GM12865 (cell line): ENCODE measurements at regions not wholly inside any gene's neighbourhood (a gene's known extent, or its start where the extent isn't known, plus 50 kb on each side); places are given as distances from the start of the nearest gene placed in this dataset.

ENCODE experiments used
- DNase-seq: peaks from one replicate; pipeline ENCODE4 v3.0.0; 2010; ENCODE audit warnings: low read depth
- H3K4me3 ChIP-seq: 2 replicates; pipeline ENCODE4 v1.5.1; 2011; ENCODE audit warnings: mild to moderate bottlenecking, low read depth, low read length, control low read depth
- TF ChIP-seq, protein P1 (sequence below): IDR thresholded peaks from 2 replicates; pipeline ENCODE4 v1.5.1; 2011; ENCODE audit warnings: low read length, control low read depth, low read depth, inconsistent platforms; ENCODE audit not compliant: insufficient read depth; ENCODE audit errors: missing control alignments

DNA sequence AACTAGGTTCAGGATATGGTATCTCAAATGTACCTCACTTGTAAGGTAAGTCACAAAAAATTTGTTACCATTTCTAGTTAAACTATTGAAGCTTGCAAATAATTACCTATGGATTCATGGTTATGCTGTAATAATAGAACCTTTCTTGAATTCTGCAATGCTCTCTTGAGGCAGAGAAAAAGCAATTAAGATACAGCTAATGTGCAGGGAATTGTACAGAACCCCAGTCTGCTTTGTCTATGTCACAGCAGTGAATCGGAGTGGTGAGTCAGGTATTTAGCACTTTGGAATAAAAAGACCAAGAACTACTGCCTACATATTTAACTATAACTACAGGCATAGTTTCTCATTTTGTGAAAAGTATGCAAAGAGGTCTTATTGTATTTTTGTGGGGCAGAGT lies 228.7 kb upstream of the GOT2 start:
- TF ChIP-seq, protein P1, sequence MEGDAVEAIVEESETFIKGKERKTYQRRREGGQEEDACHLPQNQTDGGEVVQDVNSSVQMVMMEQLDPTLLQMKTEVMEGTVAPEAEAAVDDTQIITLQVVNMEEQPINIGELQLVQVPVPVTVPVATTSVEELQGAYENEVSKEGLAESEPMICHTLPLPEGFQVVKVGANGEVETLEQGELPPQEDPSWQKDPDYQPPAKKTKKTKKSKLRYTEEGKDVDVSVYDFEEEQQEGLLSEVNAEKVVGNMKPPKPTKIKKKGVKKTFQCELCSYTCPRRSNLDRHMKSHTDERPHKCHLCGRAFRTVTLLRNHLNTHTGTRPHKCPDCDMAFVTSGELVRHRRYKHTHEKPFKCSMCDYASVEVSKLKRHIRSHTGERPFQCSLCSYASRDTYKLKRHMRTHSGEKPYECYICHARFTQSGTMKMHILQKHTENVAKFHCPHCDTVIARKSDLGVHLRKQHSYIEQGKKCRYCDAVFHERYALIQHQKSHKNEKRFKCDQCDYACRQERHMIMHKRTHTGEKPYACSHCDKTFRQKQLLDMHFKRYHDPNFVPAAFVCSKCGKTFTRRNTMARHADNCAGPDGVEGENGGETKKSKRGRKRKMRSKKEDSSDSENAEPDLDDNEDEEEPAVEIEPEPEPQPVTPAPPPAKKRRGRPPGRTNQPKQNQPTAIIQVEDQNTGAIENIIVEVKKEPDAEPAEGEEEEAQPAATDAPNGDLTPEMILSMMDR: no peak
- DNase-seq: no peak
- no peak overlapping the region for H3K4me3 ChIP-seq

DNA sequence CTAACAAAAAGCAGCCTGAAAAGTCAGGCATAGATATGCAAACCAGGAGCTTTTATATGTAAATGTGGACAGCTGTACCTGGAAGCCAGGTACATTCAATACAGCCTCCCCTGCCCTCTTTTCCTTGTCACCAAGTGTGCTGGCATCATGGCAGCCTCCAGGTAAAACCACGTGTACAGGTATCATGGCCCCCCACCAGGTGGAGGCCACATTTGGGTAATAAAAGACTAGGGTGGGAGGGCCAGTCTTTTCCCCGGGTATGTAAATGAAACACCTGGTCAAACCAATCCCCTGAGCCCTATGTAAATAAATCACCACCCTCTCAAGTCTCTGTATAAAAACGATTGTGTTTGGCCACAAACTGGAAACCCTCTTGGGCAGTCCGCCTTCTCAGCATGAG lies 226.4 kb upstream of the GOT2 start:
- no peak for DNase-seq
- TF ChIP-seq, protein P1: no peak
- no peak overlapping the region for H3K4me3 ChIP-seq

DNA sequence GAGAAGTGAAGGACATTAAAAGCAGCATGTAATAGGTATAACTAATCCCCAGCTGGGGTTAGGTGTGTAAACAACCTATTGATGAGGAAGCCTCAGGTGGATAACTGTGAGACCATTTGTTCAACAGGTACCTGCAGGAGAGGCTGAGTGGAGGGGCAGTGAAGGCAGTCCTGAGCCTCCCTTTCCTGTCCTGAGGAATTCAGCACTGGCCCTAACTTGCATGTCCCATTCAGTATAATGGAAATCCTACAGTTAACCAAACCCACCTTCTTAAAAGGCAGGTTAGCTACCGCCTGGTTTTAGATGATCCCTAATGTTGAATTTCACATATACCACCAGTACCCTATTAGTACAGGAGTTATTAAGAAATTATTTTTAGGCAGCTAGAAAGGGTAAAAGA lies 225.9 kb upstream of the GOT2 start:
- TF ChIP-seq, protein P1: no peak
- no peak for DNase-seq
- no peak overlapping the region for H3K4me3 ChIP-seq

DNA sequence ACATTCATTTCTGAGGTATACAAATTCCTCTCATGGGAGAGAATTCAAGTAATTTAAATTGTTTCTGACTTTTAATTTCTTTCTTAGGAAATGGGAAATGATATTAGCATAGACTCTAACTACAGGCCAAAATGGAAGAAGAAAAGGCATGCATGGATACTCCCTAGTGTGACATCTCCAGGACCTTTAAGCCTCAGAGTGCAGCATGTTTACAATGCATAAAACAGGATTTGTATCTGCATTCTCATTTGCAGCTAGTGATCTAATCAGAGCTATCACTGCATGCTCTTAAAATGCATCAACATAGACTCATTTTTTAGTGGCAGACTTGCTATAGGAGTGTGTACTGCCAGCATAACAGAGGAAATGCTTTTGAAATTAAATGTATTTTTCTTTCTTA lies 224.6 kb upstream of the GOT2 start:
- no peak overlapping the region for H3K4me3 ChIP-seq
- TF ChIP-seq, protein P1: no peak
- no peak for DNase-seq

DNA sequence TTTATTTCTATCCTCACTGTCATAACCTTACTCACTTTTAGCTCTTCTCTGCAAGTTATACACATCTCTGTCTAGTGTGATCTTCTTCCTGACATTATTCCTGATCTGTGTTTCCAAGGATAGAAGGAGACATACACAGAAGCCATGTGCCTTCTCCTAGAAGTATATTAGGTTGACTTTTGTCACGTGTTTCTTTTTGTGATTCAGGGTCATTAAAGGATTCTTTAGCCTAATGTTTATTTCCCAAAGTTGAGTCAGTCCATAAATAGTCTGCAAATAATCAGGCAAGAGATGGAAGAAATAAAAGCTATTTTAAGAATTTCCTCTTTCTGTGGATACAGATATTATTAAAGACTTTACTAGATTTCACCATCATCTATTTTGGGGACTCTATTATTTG lies 214.1 kb upstream of the GOT2 start:
- TF ChIP-seq, protein P1: no peak
- no peak for DNase-seq
- no peak overlapping the region for H3K4me3 ChIP-seq

DNA sequence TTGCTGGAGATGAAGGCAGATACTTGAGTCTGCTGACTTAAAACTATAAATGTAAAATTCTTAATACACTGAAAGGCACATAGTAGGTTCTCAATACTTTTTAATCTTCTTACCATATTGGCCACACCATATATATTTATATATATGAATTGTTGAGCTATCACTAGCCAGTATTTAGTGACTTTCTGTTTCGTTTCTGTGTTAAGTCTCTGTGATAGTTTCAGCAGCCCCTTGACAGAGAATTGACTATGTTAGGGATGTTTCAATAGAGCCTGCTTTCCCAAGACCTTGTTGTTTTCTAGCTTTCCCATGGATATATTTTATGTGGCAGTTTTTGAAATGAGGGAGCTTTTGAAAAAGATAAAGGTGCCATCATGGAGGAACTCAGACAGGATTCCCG lies 206.5 kb upstream of the GOT2 start:
- no peak overlapping the region; the same call in 1 of the 2 replicates for H3K4me3 ChIP-seq
- TF ChIP-seq, protein P1: no peak
- DNase-seq: no peak

DNA sequence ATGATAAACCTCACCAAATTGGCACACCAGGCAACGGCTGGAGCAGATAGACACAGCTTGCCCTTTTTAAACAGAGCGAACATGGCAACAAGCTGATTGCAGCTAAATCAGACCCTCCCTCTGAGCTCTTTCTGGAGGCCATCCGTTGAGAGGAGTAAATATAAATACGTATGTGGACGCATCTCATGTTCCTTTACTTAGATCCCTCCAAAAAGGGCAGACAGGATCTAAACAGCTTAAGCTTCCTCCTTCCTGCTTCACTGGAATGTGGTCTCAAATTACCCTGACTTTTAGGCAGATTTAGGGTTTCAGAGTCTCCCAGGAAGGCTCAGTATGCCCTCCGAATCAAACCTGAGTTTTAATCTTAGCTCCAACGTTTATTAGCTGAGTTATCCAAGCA lies 204.7 kb upstream of the GOT2 start:
- TF ChIP-seq, protein P1: no peak
- H3K4me3 ChIP-seq: no peak overlapping the region
- DNase-seq: no peak
